A673 (cell line): ENCODE measurements at regions not wholly inside any gene's neighbourhood (a gene's known extent, or its start where the extent isn't known, plus 50 kb on each side); places are given as distances from the start of the nearest gene placed in this dataset.
"Not testable (repeated sequence)": the region's sequence is repeated elsewhere in the genome, so short reads cannot be mapped to it uniquely, and the experiment has no call there.

Experiments used
- BruUV-seq: library from RNA; stranded (reverse); fragments of 400-500 nt; replicated peaks from 2 replicates; lab custom pipeline; 2021; lab: Mats Ljungman, UMichigan
- CTCF ChIA-PET: fragments of 300-600 bp; sonication (Branson Sonifier 250); formaldehyde crosslinking; loops from one replicate; lab custom pipeline; 2022; ENCODE audit warnings: antibody characterized with exemption; lab: Charles Lee
- POLR2A ChIA-PET: fragments of 300-600 bp; sonication (Branson Sonifier 250); formaldehyde crosslinking; loops from one replicate; lab custom pipeline; 2022; ENCODE audit warnings: antibody characterized with exemption; ENCODE audit not compliant: low non-redundant PET; lab: Charles Lee
- DNase-seq: peaks from one replicate; pipeline ENCODE4 v3.0.0-alpha.2; 2015; ENCODE audit warnings: low spot score
- H3K27ac ChIP-seq: fragments of 200-600 bp; sonication (generic); 2 replicates; pipeline ENCODE4 v1.5.1; 2016; ENCODE audit warnings: mixed run types, low read depth, mild to moderate bottlenecking, mixed read lengths, antibody characterized with exemption, low read length; ENCODE audit not compliant: poor library complexity, severe bottlenecking
- H3K27me3 ChIP-seq: fragments of 200-600 bp; sonication (generic); replicated peaks from 2 replicates; pipeline ENCODE4 v1.6.1; 2017; ENCODE audit warnings: mixed run types, low read depth, mild to moderate bottlenecking, mixed read lengths, antibody characterized with exemption, low read length; ENCODE audit not compliant: insufficient read depth, poor library complexity
- H3K36me3 ChIP-seq: fragments of 200-600 bp; sonication (generic); 2 replicates; pipeline ENCODE4 v1.6.1; 2016; ENCODE audit warnings: mixed run types, mild to moderate bottlenecking, mixed read lengths, antibody characterized with exemption, low read length; ENCODE audit not compliant: insufficient read depth, poor library complexity, severe bottlenecking
- H3K4me1 ChIP-seq: fragments of 200-600 bp; sonication (generic); 2 replicates; pipeline ENCODE4 v1.6.1; 2017; ENCODE audit warnings: mixed run types, mild to moderate bottlenecking, mixed read lengths, antibody characterized with exemption, low read length; ENCODE audit not compliant: insufficient read depth, poor library complexity, severe bottlenecking
- H3K4me3 ChIP-seq: fragments of 200-600 bp; sonication (generic); 2 replicates; pipeline ENCODE4 v1.5.1; 2016; ENCODE audit warnings: low read depth, mixed run types, mild to moderate bottlenecking, mixed read lengths, low read length; ENCODE audit not compliant: poor library complexity, severe bottlenecking
- H3K9me3 ChIP-seq: fragments of 200-600 bp; sonication (generic); 2 replicates; pipeline ENCODE4 v1.6.1; 2016; ENCODE audit warnings: mixed run types, low read depth, mild to moderate bottlenecking, mixed read lengths, antibody characterized with exemption, low read length; ENCODE audit not compliant: poor library complexity, severe bottlenecking
- CTCF ChIP-seq: fragments of 300-800, 200-600 bp; sonication (generic); conservative IDR thresholded peaks from 2 replicates; pipeline ENCODE4 v1.5.1; 2017; ENCODE audit warnings: low read depth, mild to moderate bottlenecking, antibody characterized with exemption, low read length, moderate library complexity, mixed read lengths
- EZH2 ChIP-seq: fragments of 200-600 bp; sonication (generic); IDR thresholded peaks from 2 replicates; pipeline ENCODE4 v1.6.1; 2017; ENCODE audit warnings: borderline replicate concordance, low read depth, mild to moderate bottlenecking, mixed read lengths, antibody characterized with exemption, low read length; ENCODE audit not compliant: poor library complexity, severe bottlenecking
- intact Hi-C: fragments of 100-400 bp; cut with micrococcal nuclease; formaldehyde crosslinking; loops from one replicate; pipeline ENCODE4 v1.10.0; 2022; ENCODE audit not compliant: unreplicated experiment

DNA sequence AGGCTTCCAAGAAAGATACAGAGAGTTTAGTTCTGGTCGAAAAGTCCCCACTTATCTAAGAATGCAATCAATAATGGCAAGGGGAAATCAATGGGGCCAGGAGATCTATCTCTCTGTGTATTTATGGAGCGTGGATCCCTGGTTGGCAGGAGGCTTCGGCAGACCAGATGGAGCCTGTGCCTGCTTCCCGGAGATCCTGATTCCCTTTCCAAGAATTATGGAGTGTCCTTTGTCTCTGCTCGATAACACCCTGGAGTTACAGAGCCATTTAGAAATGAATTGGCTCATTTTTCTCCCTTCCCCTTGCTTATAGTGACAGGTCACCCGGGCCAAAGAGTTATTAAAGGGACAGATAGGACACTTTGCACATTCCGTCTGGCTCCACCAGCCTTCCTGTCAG, 92.4 kb downstream of the ISX start:
- H3K9me3 ChIP-seq: no peaks in the 10 kb centered on the region
- intact Hi-C loops: loop anchor here (10.0 kb wide), 1 partner anchor 744 kb away; no protein-coding TSS in a partner anchor
- H3K27me3 ChIP-seq: no peaks in the 10 kb centered on the region
- CTCF ChIA-PET: no interaction called here
- no peaks in the 10 kb centered on the region for H3K4me1 ChIP-seq
- TF ChIP-seq EZH2 (no peak), CTCF (no peak)
- BruUV-seq: no TSS peak
- H3K36me3 ChIP-seq: no peaks in the 10 kb centered on the region
- H3K4me3 ChIP-seq: no peak overlapping the region
- H3K27ac ChIP-seq: no peak overlapping the region
- POLR2A ChIA-PET: no interaction called here
- DNase-seq: no peak

GRCh38 chr22:35159343-35159742, 93.4 kb downstream of the ISX start:
- no peak for DNase-seq
- no peak for TF ChIP-seq CTCF
- POLR2A ChIA-PET: no interaction called here
- BruUV-seq: no TSS peak
- no peak overlapping the region for H3K27ac ChIP-seq
- H3K36me3 ChIP-seq: no peaks in the 10 kb centered on the region
- H3K4me1 ChIP-seq: no peaks in the 10 kb centered on the region
- no peak overlapping the region for H3K4me3 ChIP-seq
- H3K9me3 ChIP-seq: no peaks in the 10 kb centered on the region
- CTCF ChIA-PET: interaction anchor here (0.5 to 1.5 kb wide), 2 partner anchors 8 to 40 kb away, joined by 3 to 4 read pairs; no protein-coding TSS in a partner anchor
- intact Hi-C loops: loop anchor here (10.0 kb wide), 1 partner anchor 745 kb away; no protein-coding TSS in a partner anchor
- no peaks in the 10 kb centered on the region for H3K27me3 ChIP-seq

DNA sequence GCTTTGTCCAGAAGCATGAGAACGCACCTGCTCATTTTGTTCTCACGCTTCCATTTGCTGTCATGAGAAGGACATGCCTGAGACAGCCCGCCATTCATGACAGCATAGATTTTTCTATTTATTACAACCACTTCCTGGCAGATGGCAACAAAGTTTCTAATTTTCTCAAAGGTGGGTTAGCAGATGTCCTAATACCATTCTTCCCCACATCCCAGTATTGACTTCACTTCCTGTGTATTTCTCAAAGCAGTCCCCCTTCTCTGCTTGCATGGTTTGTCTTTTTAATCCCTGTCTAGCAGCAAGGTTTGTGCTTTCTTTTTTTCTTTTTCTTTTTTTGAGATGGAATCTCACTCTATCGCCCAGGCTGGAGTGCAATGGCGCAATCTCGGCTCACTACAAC, 94.3 kb downstream of the ISX start:
- TF ChIP-seq EZH2: no peak
- no peak for TF ChIP-seq CTCF
- Histone ChIP-seq H3K27me3 (no peaks in the 10 kb centered on the region), H3K27ac (no peak overlapping the region), H3K36me3 (no peaks in the 10 kb centered on the region), H3K4me3 (no peak overlapping the region), H3K9me3 (no peaks in the 10 kb centered on the region), H3K4me1 (no peaks in the 10 kb centered on the region)
- intact Hi-C loops: no loop called here
- ChIA-PET POLR2A (no interaction called here), CTCF (interaction anchor here (1.5 kb wide), 1 partner anchor 9 kb away, joined by 4 read pairs; no protein-coding TSS in a partner anchor)
- no peak for DNase-seq
- no TSS peak for BruUV-seq

GRCh38 chr22:35165896-35166295, 91.4 kb upstream of the HMGXB4 start:
- CTCF ChIA-PET, H3K4me1 ChIP-seq, intact Hi-C loops, H3K4me3 ChIP-seq, H3K27ac ChIP-seq, H3K27me3 ChIP-seq, DNase-seq, H3K9me3 ChIP-seq, H3K36me3 ChIP-seq, BruUV-seq, POLR2A ChIA-PET: not testable (repeated sequence)
